ENCODE measurements at regions not wholly inside any gene's neighbourhood (a gene's known extent, or its start where the extent isn't known, plus 50 kb on each side); places are given as distances from the start of the nearest gene placed in this dataset.
A peak's percentile ranks its signal among the peaks of the same experiment; 100 is the strongest.

GRCh38 chr5:93921001-93921400 is 179.6 kb upstream of the POU5F2 start:
- no peak for TF ChIP-seq CTCF (IDR thresholded peaks at IDR 0.05)
- Histone ChIP-seq H3K36me3 (ENCODE audit: low read depth) (no peaks in the 10 kb centered on the region), H3K9me3 (no peaks in the 10 kb centered on the region), H3K4me1 (ENCODE audit: low read depth) (no peaks in the 10 kb centered on the region), H3K4me3 (no peak overlapping the region)
- ATAC-seq (no peak), DNase-seq (no peak)
- intact Hi-C loops (cut with DNase I, micrococcal nuclease): no loop called here

- Histone ChIP-seq H3K9me3 (no peaks in the 10 kb centered on the region), H3K4me1 (ENCODE audit: low read depth) (no peaks in the 10 kb centered on the region), H3K36me3 (ENCODE audit: low read depth) (no peaks in the 10 kb centered on the region), H3K4me3 (no peak overlapping the region)
- TF ChIP-seq CTCF (IDR thresholded peaks at IDR 0.05): no peak
- intact Hi-C loops (cut with DNase I, micrococcal nuclease): no loop called here
- ATAC-seq: no peak
- no peak for DNase-seq
These were observed 175.5 kb upstream of the POU5F2 start for GRCh38 chr5:93916872-93917271.

- Histone ChIP-seq H3K4me3 (no peak overlapping the region), H3K36me3 (ENCODE audit: low read depth) (no peaks in the 10 kb centered on the region), H3K4me1 (ENCODE audit: low read depth) (no peaks in the 10 kb centered on the region), H3K9me3 (no peaks in the 10 kb centered on the region)
- intact Hi-C loops (cut with DNase I, micrococcal nuclease): no loop called here
- no peak for TF ChIP-seq CTCF (IDR thresholded peaks at IDR 0.05)
- ATAC-seq (peak; percentile 30), DNase-seq (no peak)
These were observed 173.7 kb upstream of the POU5F2 start for GRCh38 chr5:93915142-93915553.

- no peak overlapping the region for H3K4me3 ChIP-seq
- TF ChIP-seq CTCF (IDR thresholded peaks at IDR 0.05): no peak
- intact Hi-C loops (cut with DNase I, micrococcal nuclease): no loop called here
- ATAC-seq (no peak), DNase-seq (no peak)
- H3K9me3 ChIP-seq: no peaks in the 10 kb centered on the region
- no peaks in the 10 kb centered on the region for H3K4me1 ChIP-seq (ENCODE audit: low read depth)
- H3K36me3 ChIP-seq (ENCODE audit: low read depth): no peaks in the 10 kb centered on the region
These were observed 170.2 kb upstream of the POU5F2 start for GRCh38 chr5:93911609-93912008.

- ATAC-seq (no peak), DNase-seq (no peak)
- no peaks in the 10 kb centered on the region for H3K36me3 ChIP-seq (ENCODE audit: low read depth)
- intact Hi-C loops (cut with DNase I, micrococcal nuclease): no loop called here
- no peak for TF ChIP-seq CTCF (IDR thresholded peaks at IDR 0.05)
- H3K4me1 ChIP-seq (ENCODE audit: low read depth): no peaks in the 10 kb centered on the region
- H3K9me3 ChIP-seq: no peaks in the 10 kb centered on the region
- H3K4me3 ChIP-seq: no peak overlapping the region
These were observed 168.0 kb upstream of the POU5F2 start for GRCh38 chr5:93909356-93909755.

- no peak for DNase-seq
- no peak for ATAC-seq
- Histone ChIP-seq H3K4me1 (ENCODE audit: low read depth) (no peaks in the 10 kb centered on the region), H3K4me3 (no peak overlapping the region), H3K9me3 (no peaks in the 10 kb centered on the region), H3K36me3 (ENCODE audit: low read depth) (no peaks in the 10 kb centered on the region)
- TF ChIP-seq CTCF (IDR thresholded peaks at IDR 0.05): no peak
- intact Hi-C loops (cut with DNase I, micrococcal nuclease): no loop called here
These were observed 163.5 kb upstream of the POU5F2 start for GRCh38 chr5:93904917-93905316.

All from mucosa of descending colon (tissue), 3 donors.